ENCODE measurements at regions not wholly inside any gene's neighbourhood (a gene's known extent, or its start where the extent isn't known, plus 50 kb on each side); places are given as distances from the start of the nearest gene placed in this dataset.

DNA sequence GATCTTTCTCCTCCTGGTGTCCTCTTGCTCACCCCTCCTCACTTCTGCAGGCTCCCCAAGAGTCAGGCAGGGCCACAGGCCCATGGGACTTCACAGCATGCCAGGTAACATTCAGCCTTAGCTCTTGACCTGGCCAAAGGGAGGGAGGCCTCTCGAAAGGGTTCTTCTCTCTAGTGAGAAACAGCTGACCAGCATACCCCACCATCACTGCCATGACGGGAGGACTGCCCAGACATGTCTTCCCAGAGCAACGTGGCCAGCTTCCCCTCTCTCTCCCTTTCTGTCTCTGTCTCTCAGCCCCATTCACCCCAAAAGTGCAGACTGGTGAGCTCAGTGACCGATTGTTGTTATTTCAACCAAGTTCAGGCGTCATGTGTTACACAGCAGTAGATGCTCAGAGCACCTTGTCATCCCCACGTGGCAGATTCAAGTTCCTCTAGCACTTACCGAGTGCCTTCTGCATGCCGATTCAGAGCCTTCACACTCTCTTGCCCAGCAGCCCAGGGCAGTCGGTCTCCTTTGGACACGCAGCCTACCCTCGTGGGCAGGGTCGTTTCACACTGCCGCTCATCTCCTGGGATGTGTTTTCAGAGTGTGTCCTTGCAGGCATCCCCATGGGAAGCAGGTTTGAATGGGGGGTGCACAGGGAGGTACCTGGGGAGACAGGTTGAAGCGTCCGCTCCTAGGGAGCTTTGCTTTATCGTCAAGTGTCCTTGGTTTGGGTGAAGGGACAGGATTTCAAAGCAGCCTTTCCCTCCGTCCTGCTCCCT, 259.9 kb downstream of the NDUFA10 start:
- no peak for DNase-seq (ENCODE audit: low spot score)

DNA sequence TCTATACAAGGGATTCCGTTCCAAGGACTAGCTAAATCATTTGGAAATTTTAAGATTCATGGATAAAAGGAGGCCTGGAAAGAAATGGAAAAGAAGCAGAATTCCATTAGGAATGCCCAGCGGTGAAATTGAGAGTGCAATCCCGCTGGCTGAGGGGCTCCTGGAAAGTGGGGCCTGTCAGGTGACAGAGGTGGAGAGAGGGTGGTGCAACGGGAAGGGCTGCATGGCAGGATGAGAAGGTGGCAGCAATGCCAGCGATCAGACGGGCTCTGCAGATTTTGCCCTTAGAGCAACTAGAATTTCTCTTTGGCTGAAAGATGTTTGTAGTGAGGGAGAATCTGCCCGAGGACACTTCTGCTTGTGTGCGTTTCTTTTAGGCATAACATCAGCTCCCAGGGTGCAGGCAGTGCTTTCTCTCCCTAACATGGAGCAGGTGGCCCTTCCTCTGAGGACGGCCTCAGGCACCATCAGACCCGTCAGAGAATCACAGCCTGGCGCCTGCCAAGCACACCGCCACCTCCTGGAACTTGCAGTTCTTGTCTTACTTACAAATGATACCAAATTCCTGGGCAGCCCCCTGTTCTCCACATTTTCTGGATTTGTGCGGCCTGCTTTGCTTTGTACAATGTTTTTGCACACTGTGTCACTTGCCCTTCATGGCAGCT, 261.6 kb downstream of the NDUFA10 start:
- DNase-seq (ENCODE audit: low spot score), result no peak

DNA sequence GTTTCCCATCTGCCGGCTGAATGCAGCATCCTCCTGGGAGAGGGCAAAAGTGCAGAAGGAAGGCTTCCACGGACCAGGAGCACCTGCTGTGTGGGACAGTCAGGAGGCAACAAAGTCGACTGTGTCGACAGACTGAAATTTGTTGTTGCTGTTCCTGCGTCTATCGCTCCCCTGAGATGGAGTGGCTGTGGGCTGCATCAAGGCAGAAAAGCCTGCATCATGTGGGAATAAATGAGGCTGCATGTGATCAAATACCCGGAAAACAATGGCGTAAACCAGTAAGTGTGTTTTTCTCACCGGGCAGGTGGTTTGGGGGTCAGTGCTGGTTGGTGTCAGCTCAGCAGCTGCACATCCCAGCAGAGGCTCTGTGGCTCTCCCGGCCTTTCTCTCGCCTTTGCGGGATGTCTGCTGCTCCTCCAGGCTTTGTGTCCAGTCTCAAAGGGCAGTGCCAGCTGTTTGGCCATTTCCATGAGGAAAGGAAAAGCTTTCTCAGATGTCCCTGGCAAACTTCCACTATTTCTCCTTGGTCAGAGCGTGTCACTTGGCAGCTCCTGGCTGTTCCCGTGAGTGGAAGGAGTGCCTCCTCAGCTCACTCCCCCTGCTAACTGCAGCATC, 262.4 kb downstream of the NDUFA10 start:
- no peak for DNase-seq (ENCODE audit: low spot score)

DNA sequence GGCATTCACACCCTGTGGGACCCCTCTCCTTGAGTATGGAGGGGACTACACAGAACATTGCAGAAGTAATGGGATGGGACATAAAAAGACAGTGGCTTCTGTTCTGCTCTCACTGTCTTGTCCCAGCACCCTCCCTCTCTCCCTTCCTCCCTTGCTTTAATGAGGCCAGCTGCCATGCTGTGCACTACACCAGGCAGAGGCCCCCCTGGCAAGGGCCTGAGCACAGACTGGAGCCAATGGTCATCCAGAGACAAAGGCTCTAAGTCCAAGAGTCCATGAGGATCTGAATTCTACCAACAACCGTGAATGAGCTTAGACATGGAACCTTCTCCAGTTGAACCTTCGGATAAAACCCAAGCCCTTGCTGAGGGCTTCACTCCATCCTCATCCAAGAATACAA, 263.0 kb downstream of the NDUFA10 start:
- DNase-seq (ENCODE audit: low spot score), result no peak

DNA sequence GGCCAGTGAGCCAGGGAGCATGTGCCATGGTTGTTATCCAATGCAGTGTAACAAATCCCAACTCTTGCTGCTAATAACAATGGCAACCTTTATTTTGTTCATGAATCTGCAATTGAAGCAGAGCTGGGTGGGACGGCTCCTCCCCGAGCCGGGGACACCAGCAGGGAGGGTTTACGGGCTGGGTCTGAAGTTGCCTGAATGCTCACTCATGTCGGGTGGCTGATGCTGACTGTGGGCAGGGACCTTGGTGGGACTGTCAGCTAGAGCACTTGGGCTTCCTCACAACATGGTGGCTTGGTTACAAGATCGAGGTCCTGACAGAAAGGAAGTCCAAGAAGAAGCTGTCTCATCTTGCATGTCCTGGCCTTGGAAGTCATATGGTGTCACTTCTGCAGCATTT, 264.5 kb downstream of the NDUFA10 start:
- DNase-seq (ENCODE audit: low spot score), result no peak

DNA sequence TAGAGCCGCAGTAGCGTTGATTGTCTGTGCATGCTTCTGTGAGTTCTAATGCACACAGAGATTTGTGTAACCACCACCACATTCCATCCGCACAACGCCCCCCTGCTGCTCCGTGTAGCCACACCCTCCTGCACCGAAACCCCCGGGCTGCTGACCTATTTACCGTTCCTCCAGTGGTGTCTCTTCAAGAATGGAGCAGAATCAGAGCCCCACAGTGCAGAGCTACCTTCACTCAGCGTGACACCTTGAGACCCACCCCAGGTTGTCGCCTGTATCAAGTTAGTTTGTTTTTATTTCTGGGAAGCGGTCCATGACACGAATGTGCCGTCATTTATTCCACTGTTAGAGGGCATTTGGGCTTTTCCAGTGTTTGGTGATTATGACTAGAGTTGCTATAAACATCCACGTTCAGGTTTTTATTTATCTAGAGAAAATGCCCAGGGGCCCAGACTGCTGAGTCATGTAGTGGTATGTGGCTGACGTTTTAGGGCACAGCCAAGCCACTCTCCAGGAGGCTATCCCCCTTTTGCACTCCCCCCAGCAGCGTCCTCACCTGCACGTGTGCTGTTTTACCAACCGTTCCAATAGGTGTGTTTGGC, 266.8 kb downstream of the NDUFA10 start:
- DNase-seq (ENCODE audit: low spot score), result peak; percentile 40

DNA sequence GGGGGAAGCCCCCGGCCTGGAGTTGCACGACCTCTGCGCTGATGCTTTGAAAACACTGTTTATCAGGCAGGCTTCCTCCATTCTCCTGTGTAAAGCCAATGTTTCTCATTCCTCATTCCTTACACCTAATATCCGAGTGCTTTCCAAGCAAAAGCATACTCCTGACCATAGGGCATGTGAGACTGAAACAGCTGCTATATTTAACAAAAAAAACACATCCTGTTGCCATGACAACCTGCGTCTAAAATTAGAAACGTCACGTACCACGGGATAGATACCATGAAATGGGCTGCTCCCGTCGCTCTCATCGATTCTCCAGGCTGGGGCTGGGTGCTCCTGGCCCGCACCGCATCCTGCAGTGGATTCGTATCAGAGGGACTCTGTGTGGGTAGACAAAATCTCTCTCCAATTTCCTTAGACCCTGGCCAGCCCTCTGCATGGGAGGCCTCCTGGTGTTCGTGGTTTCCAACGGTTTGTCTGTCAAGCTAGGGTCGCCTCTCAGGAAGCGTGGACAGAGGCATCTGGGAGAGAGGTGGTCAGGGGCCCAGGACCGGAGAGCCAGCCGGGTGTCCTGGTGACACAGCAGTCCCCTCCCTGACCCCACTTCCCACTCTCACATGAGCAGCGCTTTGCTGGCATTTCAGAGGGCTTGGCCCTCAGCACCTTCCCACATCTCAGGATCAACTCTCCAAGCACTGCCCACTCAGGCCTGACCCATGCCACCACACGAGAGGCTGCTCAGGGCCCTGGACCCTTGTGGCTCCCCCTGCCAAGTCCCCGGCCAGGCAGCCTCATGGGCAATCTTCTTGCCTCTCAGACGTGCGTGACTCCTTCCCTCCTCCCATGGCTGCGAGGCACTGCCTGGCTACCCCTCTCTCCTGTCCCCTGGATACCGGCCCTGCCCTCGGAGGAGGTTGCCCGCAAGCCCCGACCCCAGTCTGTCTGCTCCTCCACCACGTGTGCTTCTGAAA, 268.1 kb downstream of the NDUFA10 start:
- DNase-seq (ENCODE audit: low spot score), result no peak

DNA sequence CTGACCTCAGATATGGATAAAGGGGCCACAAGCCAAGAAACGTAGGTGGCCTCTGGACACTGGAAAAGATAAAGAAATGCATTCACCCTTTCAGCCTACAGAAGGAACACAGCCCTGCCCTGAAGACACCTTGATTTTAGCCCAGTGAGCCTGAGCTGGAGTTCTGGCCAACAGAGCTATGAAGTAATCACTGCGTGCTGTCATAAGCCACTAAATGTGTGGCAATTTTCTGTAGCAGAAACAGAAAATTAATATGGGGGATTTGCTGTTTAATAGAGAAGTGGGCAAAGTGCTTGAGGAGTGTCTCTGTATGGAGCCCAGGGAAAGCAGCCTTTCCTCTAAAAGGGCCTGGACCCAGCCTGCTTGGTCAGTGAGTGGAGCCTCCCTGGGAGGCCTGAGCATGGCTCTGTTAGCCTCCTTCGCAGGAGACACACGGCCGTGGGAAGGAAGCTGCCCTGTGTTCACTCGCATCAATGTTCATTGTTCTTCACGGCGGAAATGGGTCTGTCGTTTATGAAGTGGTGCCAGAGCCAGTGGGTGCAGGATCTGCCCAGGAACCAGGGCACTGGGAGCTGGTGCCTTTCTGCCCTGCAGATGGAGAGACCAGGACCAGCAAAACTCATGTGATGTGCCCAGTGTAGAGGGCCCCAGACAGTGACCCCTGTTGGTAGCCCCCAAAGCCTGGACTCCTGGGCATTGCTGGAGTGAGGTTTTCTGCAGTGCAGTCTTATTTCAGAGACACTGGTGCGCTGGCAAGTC, 268.9 kb downstream of the NDUFA10 start:
- DNase-seq (ENCODE audit: low spot score), result no peak

DNA sequence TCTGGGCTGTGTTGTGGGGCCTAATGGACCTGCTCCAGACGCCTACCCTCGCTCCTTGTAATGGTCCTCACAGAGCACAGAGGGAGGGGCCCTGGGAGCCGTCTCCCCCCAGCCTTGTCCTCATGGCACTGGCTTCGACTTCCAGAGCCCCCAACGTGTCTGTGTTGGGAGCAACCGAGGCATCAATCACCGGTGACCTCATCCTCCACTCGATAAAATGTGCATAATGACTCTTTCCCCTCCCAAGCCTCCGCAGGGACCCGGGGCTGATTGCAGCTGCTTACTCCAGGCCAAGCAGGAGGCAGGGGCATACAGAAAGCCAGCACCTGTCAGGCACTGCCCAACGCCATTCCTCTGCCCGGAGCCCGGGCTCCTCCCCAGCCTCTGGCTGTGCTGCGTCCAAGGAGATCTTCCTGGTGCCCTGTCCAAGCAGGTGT, 271.7 kb downstream of the NDUFA10 start:
- no peak for DNase-seq (ENCODE audit: low spot score)

DNA sequence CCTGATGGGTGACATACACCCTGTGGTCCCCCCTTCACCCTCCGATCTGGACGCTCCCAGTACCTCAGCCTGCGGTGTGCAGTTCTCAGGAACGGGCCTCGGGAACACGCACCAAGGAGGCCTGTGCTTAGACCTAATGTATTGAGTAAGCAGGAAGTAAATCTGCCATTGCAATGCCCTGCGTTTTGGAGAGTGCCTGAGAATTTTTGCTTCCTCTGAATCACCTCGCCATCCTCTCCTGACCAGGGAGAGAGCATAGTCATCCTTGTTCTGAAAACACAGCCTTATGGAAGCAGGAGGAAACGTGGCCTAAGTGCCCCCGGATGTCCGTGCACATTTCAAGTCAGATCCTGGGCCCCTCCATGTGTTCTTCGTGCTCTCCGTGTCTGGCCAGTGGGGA, 272.2 kb downstream of the NDUFA10 start:
- no peak for DNase-seq (ENCODE audit: low spot score)

DNA sequence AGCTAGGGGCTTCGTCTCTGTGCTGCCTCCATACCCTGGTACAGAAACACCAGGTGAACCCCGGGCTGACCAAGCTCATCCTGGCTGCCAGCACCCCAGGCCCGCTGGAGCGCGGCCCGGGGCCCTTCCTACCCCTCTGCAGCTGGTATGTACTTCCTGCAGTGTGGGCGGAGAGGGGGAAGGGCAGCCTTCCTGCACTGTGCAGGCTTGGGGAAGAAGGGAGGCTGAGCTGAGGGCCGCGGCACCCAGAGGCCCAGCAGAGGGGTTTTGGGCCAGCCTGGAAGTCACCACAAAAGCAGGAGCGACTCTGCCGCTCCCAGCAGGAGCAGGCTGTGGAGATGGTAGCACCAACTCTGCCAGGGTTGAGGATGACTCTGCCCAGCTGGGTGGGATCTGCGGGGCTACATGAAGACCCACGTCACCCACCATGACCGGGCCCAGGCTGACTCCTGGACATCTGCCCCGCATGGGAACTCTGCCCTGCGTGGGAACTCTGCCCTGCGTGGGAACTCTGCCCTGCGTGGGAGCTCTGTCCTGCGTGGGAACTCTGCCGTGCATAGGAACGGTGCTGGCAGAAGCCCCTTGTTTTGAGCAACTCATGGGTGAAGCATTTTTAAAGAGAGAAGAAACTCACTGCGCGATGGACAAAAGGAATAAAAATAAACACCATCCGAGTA, 273.3 kb downstream of the NDUFA10 start:
- DNase-seq (ENCODE audit: low spot score), result peak; percentile 35

DNA sequence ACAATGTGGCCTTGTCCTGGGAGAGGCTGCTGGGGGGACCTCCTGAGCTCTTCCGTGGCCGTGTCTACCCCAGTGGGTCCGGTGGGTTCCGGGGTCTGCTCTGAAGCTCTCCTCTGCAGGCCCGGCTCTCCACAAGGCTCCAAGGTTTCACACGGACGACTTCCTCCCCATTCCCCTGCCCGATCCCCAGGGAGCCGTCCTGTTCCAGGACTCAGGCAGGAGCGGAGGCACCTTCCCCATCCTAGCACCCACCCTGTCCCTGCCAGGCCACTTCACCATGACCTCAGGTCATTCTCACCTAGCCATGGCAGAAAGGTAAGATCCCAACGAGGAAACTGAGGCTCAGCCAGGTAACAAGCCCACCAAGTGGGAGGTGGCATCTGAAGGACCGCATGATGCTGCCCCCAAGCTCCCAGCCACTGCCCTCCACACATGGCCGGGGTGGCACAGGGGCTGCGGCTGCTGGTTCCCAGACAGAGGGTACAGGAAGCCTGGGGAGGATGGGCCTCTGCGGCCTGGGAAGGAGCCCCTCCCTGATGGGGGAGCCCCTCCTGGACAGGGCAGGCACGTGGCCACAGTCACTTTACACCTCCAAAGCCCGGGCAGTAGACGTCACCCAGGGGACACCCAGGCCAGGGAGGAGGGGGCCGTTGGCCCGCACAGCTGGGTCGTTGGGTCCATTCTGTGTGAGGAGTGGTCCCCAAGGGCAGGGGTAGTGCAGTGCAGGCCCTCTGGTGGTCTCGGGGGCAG, 274.0 kb downstream of the NDUFA10 start:
- no peak for DNase-seq (ENCODE audit: low spot score)

DNA sequence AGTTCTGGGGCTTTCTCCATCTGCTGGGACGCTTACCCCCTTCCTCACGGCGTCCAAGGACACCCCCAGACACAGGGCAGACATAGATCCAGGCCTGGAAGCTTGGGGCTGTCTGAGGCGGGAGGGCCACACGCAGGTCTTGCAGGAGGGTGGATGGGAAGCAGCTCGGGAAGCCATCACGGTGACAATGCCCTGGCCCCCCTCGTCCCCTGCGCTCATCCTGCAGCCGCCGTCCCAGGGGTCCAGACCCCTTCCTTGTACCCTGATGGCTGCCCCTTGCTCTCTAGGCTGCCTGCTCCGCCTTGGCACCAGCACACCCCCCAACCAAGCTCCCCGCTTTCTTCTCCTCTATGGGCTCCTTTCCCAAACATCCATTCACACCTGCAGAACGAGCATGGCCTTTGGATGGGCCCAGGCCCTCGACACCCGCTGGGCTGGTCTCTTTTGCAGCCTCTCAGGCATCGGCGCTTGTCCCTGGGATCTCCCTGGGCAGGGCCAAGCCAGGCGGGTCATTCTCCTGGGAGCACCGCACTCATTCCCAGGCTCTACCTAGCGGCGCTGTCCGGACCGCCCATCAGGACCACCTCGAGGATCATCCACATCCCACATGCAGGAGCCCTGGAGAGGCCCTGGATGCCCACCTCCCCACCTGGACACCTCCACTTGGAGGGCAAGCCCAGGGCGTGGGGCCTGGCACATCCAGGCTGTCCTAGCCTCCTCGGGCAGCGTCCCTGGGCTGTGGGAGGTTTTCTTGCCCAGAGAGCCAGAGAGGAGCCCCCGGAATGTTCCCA, 274.9 kb downstream of the NDUFA10 start:
- DNase-seq (ENCODE audit: low spot score), result no peak

DNA sequence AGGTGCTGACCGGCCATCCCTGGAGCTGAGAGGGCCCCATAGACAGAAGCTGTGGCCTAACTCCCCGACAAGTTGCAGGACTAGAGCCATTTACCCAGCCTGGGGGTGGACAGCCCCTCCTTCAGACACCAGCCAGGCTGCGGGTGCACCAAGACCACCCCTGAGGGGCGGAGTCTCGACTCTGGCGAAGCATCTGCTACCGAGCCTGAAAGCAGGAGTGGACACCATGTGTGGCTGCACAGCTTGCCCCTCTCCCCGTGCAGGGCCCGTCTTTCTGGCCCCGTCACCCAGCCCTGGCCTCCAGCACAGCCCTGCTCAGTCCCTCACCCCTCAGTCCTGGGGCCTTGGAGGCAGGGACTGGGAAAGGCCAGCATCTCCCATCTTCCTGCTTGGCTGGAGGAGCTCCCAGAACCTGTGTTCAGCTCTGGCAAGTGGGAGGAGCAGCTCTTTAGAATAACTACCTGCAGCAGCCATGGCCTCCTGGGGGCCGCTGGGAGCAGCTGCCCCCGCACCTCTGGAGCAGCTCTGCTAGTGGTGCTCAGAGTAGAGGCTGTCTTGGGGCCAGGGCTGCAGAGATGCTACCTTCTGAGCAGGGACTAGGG, 275.8 kb downstream of the NDUFA10 start:
- DNase-seq (ENCODE audit: low spot score), result no peak

DNA sequence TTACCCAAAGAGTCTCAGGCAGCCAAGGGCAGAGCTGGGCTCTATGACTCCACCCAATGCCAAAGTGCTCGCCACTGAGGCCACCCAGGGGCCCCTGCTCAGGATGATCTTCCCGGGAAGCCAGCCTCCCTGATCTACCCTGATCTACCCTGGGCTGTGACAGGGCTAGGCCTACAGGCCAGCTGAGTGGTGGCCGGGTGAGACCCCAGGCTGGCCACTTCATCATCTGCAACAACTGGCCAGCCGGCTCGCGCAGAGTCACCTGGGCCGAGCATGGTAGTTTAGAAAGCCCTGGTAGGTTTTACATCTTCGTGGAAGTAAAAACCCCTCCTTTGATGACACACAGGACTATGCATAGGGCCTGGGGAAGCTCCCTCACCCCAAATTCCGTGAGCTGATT, 276.3 kb downstream of the NDUFA10 start:
- no peak for DNase-seq (ENCODE audit: low spot score)

DNA sequence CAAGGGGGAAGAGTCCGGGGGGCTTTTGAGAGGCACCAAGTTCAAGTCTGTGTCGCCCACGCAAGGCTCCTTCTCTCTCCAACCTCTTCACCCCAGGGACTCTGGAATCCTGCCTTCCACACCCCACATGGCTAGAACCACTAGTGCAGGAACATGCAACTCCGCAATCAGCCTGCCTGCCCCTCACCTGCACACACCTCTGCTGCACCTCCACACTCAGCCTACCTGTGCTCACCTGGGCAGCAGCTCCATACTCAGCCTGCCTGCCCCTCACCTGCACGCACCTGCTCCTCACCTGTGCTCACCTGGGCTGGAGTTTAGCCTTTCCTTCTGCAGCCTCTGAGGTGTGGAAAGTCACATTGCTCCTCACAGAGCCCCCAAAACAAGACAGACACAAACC, 277.4 kb downstream of the NDUFA10 start:
- DNase-seq (ENCODE audit: low spot score), result no peak

DNA sequence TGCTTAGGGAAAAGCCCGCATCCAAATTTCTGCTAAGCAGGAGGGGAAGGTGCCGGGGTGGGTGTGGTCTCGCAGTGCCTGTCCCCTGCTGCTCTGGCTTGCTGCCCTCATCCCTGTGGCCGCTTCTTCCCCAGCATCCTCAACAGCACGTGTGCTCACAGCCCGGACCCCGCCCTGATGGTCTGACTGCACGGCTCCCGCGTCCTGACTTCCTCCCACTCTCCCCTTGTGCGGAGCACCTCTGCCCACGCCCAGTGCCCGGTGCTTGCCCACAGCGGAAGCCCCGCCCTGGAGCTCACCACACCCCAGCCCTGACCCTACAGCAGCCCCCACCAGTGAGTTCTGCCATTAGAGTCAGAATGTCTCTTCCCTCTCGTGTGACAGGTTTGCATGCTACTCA, 277.9 kb downstream of the NDUFA10 start:
- DNase-seq (ENCODE audit: low spot score), result peak; percentile 35

DNA sequence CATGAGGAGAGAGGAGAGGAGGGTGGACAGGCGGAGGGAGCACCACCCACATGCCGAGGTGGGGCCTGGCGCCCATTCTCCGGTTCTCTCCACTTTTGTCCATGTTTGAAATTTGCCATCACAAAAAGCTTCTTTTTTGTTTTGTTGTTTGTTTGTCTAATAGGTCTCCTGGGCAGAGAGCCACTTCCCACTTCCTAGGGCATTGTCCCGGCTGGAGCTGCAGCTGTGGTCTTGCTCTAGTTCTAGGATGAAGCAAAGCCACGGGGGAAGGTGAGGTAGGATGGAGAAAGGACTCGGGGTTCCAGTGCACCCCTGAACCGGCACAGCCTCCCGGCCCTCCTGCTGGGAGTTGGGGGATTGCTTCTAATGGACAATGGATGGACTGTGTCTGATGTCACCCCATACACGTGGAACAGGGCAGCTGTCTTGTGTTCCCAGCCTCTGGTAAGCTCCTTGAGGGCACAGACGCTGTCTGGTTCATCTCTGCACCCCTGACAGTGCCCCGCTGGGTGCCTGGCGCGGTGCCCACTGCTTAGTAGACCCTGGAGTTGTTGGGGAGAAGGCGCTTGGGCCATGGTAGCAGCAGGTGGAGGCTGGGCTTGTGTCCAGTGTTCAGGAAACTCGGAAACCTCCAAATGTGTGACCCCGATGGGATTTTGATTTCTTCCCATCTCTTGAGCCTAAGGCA, 278.4 kb downstream of the NDUFA10 start:
- DNase-seq (ENCODE audit: low spot score), result no peak

All from SW480 (cell line).